GM12878 (cell line): ENCODE measurements at regions not wholly inside any gene's neighbourhood (a gene's known extent, or its start where the extent isn't known, plus 50 kb on each side); places are given as distances from the start of the nearest gene placed in this dataset.

ENCODE experiments used
- ATAC-seq: fragments of 200-7000 bp; cut with Tn5 transposase; 3 replicates; pipeline ENCODE4 v1.9.1; 2020; ENCODE audit warnings: mild to moderate bottlenecking, moderate library complexity
- BruUV-seq: library from RNA; stranded (reverse); fragments of 400-500 nt; replicated peaks from 2 replicates; lab custom pipeline; 2021; lab: Mats Ljungman, UMichigan
- CTCF ChIA-PET: fragments of 300-600 bp; sonication (Branson Sonifier 250); formaldehyde crosslinking; extraction: SDS; loops from one replicate; lab custom pipeline; 2021; ENCODE audit warnings: inconsistent platforms; lab: Yijun Ruan, JAX
- POLR2A ChIA-PET: fragments of 350-600 bp; formaldehyde crosslinking; extraction: SDS; loops from one replicate; lab custom pipeline; 2021; ENCODE audit warnings: inconsistent platforms; lab: Charles Lee
- RAD21 ChIA-PET: fragments of 300-600 bp; sonication (Branson Sonifier 250); formaldehyde crosslinking; loops from one replicate; lab custom pipeline; 2023; ENCODE audit warnings: antibody characterized with exemption; ENCODE audit not compliant: unreplicated experiment; lab: Charles Lee
- SMC1A ChIA-PET: fragments of 300-600 bp; sonication (Branson Sonifier 250); formaldehyde crosslinking; loops from one replicate; lab custom pipeline; 2023; ENCODE audit not compliant: unreplicated experiment, uncharacterized antibody; lab: Charles Lee
- DNase-seq: peaks from one replicate; pipeline ENCODE4 v3.0.0-alpha.2; 2011; ENCODE audit warnings: low read depth, low spot score
- FAIRE-seq: peaks from 3 replicates; lab custom pipeline; 2011; peaks lifted over from hg19 to GRCh38; lab: Jason Lieb, UNC
- H2AFZ ChIP-seq: 2 replicates; pipeline ENCODE4 v1.6.0; 2011; ENCODE audit warnings: low read depth, low read length, control low read depth; ENCODE audit not compliant: control insufficient read depth
- H3K27ac ChIP-seq: 2 replicates; pipeline ENCODE4 v1.5.1; 2011; ENCODE audit warnings: control low read depth; ENCODE audit not compliant: control insufficient read depth, insufficient read depth
- H3K27me3 ChIP-seq, 2 experiments: replicated peaks in 1 of 2; 2 replicates each; pipeline versions ENCODE4 v1.6.0 to v1.6.1; 2011; ENCODE audit warnings: low read length in 1 of 2; ENCODE audit not compliant: control insufficient read depth in 2 of 2, insufficient read depth in 2 of 2
- H3K36me3 ChIP-seq, 2 experiments: 2 replicates each; pipeline ENCODE4 v1.5.1; 2011; ENCODE audit warnings: low read length in 1 of 2; ENCODE audit not compliant: control insufficient read depth in 2 of 2, insufficient read depth in 2 of 2
- H3K4me1 ChIP-seq: 2 replicates; pipeline ENCODE4 v1.6.1; 2011; ENCODE audit warnings: mild to moderate bottlenecking, low read length, moderate library complexity, mixed read lengths; ENCODE audit not compliant: control insufficient read depth, insufficient read depth
- H3K4me2 ChIP-seq: 2 replicates; pipeline ENCODE4 v1.6.0; 2011; ENCODE audit warnings: control low read depth; ENCODE audit not compliant: control insufficient read depth, insufficient read depth
- H3K4me3 ChIP-seq: fragments of 200-600 bp; sonication (generic); 2 replicates; pipeline ENCODE4 v1.5.1; 2016
- H3K79me2 ChIP-seq: 2 replicates; pipeline ENCODE4 v1.6.0; 2011; ENCODE audit warnings: low read length; ENCODE audit not compliant: control insufficient read depth, insufficient read depth
- H3K9ac ChIP-seq: 2 replicates; pipeline ENCODE4 v1.8.0; 2011; ENCODE audit warnings: low read length, control low read depth, mixed read lengths; ENCODE audit not compliant: control insufficient read depth, insufficient read depth
- H3K9me3 ChIP-seq: replicated peaks from 3 replicates; pipeline ENCODE4 v1.5.1; 2011; ENCODE audit warnings: mild to moderate bottlenecking, low read length; ENCODE audit not compliant: control insufficient read depth, insufficient read depth
- H4K20me1 ChIP-seq: 2 replicates; pipeline ENCODE4 v1.6.0; 2011; ENCODE audit not compliant: control insufficient read depth, insufficient read depth
- ETV6 ChIP-seq, 2 experiments: fragments of 450-650 bp in 1 of 2; IDR thresholded peaks in 1 of 2; conservative IDR thresholded peaks in 1 of 2; 2 replicates each; pipeline ENCODE4 v1.6.1; 2014; ENCODE audit warnings: antibody characterized with exemption in 1 of 2, borderline replicate concordance in 1 of 2, low read depth in 1 of 2, mild to moderate bottlenecking in 1 of 2, moderate library complexity in 1 of 2
- MTA2 ChIP-seq: fragments of 450-650 bp; IDR thresholded peaks from 2 replicates; pipeline ENCODE4 v1.6.1; 2016; ENCODE audit warnings: low read depth, mild to moderate bottlenecking, moderate library complexity
- NR2C2 ChIP-seq: IDR thresholded peaks from 2 replicates; pipeline ENCODE4 v1.6.1; 2011; ENCODE audit warnings: borderline replicate concordance, low read depth; ENCODE audit not compliant: control insufficient read depth, insufficient read length
- PAX8 ChIP-seq: fragments of 450-650 bp; IDR thresholded peaks from 2 replicates; pipeline ENCODE4 v1.6.1; 2017; ENCODE audit warnings: mild to moderate bottlenecking, moderate library complexity
- STAT1 ChIP-seq: fragments of 450-650 bp; conservative IDR thresholded peaks from 2 replicates; pipeline ENCODE4 v1.6.1; 2014; ENCODE audit warnings: antibody characterized with exemption, mild to moderate bottlenecking
- WGBS: methylation state at CpG from one replicate; pipeline ENCODE4 v1.1.6; 2016; ENCODE audit warnings: low lambda C conversion rate; ENCODE audit not compliant: insufficient replicate concordance, insufficient coverage; ENCODE audit errors: missing lambda C conversion rate; 5-methylcytosine and 5-hydroxymethylcytosine counted together
- in situ Hi-C: fragments of 300-500 bp; cut with MboI; formaldehyde crosslinking; loops from 9 replicates; pipeline ENCODE4 v1.14.3; 2018; ENCODE audit warnings: mixed read lengths
- intact Hi-C: fragments of 100-400 bp; cut with micrococcal nuclease; formaldehyde crosslinking; loops from one replicate; pipeline ENCODE4 v1.14.2; 2022; ENCODE audit not compliant: unreplicated experiment
- TF ChIP-seq, protein P1 (sequence below): IDR thresholded peaks from 2 replicates; pipeline ENCODE4 v1.6.1; 2012; ENCODE audit warnings: low read length, inconsistent platforms

DNA sequence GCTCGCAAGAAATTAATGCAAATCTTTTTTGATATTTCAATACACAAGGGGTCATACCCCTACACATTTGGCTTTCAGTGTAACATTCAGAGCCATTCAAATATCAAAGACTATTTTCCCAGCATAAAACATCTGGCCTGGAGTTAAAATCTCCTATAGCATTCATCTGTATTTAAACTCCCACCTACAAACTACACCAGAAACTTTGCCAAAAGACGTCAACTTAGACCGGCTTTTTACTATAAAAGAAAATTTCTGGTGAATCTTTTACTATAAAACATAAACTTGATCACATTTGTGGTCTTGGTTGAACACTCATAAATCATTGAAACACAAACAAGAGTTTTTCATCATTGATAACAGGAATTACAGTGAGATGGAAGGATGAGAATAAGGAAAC lies 473.3 kb upstream of the DCN start (continued):
- no peak for TF ChIP-seq NR2C2
- TF ChIP-seq, protein P1, sequence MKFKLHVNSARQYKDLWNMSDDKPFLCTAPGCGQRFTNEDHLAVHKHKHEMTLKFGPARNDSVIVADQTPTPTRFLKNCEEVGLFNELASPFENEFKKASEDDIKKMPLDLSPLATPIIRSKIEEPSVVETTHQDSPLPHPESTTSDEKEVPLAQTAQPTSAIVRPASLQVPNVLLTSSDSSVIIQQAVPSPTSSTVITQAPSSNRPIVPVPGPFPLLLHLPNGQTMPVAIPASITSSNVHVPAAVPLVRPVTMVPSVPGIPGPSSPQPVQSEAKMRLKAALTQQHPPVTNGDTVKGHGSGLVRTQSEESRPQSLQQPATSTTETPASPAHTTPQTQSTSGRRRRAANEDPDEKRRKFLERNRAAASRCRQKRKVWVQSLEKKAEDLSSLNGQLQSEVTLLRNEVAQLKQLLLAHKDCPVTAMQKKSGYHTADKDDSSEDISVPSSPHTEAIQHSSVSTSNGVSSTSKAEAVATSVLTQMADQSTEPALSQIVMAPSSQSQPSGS: no peak

DNA sequence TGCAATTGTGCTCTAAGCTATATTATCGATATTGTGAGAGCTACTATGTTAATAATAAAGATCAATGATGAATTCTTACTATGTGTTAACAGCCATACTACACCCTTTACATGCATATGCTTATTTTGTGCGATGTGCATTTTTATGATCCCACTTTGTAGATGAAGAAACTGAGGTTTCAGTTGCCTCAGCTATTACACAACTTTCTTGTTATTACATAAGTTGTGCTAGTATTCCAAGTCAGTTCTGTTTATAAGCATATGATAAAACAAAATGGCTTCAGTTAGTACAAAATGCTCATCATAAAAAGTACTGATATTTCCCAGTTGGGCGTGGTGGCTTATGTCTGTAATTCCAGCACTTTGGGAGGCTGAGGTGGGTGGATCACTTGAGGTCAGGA lies 471.5 kb upstream of the DCN start:
- ATAC-seq: no peak
- ChIA-PET SMC1A (interaction anchor here (1.7 kb wide), 1 partner anchor 15 kb away, joined by 4 read pairs; no protein-coding TSS in a partner anchor), CTCF (no interaction called here), POLR2A (no interaction called here), RAD21 (no interaction called here)
- no peaks in the 10 kb centered on the region for H3K36me3 ChIP-seq
- intact Hi-C loops (no loop called here), in situ Hi-C loops (no loop called here)
- H4K20me1 ChIP-seq: no peaks in the 10 kb centered on the region
- H3K9me3 ChIP-seq: no peaks in the 10 kb centered on the region
- FAIRE-seq: no peak
- H3K4me2 ChIP-seq: no peak overlapping the region
- H3K27me3 ChIP-seq: no peaks in the 10 kb centered on the region
- no peak overlapping the region for H3K27ac ChIP-seq
- TF ChIP-seq STAT1: no peak
- TF ChIP-seq PAX8: no peak
- TF ChIP-seq ETV6 (conservative IDR thresholded peaks at IDR 0.05 in 1 of 2, IDR thresholded peaks at IDR 0.05 in 1 of 2; ENCODE audit: borderline replicate concordance in 1 of 2, low read depth in 1 of 2): no peak
- no peak for TF ChIP-seq MTA2
- BruUV-seq: no TSS peak
- no peak for DNase-seq
- no peak overlapping the region for H3K9ac ChIP-seq
- no peaks in the 10 kb centered on the region for H3K4me1 ChIP-seq
- WGBS: 46% methylated on average over 3 of the region's 3 CpGs
- no peak overlapping the region for H2AFZ ChIP-seq
- no peak overlapping the region for H3K4me3 ChIP-seq
- H3K79me2 ChIP-seq: no peaks in the 10 kb centered on the region
